Breast epithelium (tissue), 4 donors: ENCODE measurements at regions not wholly inside any gene's neighbourhood (a gene's known extent, or its start where the extent isn't known, plus 50 kb on each side); places are given as distances from the start of the nearest gene placed in this dataset.

ENCODE experiments used
- DNase-seq, 2 donors: peaks; one replicate each; pipeline ENCODE4 v3.0.0-alpha.2; 2019; ENCODE audit warnings: low spot score in 2 of 2
- H3K27ac ChIP-seq, 2 donors: fragments of 200-600 bp; sonication (generic) in 1 of 2; one replicate each; pipeline ENCODE4 v1.5.1; 2016 to 2019; ENCODE audit warnings: mild to moderate bottlenecking in 1 of 2
- H3K27me3 ChIP-seq, 2 donors: fragments of 200-600 bp; sonication (generic) in 1 of 2; one replicate each; pipeline versions ENCODE4 v1.5.1 to v1.6.0; 2017 to 2019; ENCODE audit warnings: control low read depth in 1 of 2, mild to moderate bottlenecking in 1 of 2
- H3K36me3 ChIP-seq: fragments of 200-600 bp; one replicate; pipeline ENCODE4 v1.5.1; 2019
- H3K4me1 ChIP-seq, 2 donors: fragments of 200-600 bp; sonication (generic); one replicate each; pipeline ENCODE4 v1.5.1; 2016 to 2019; ENCODE audit warnings: control low read depth in 1 of 2
- H3K4me3 ChIP-seq, 3 donors: fragments of 200-600 bp; sonication (generic); 1 replicate in 2 of 3; 2 replicates in 1 of 3; pipeline ENCODE4 v1.5.1; 2016 to 2019; ENCODE audit warnings: mild to moderate bottlenecking in 3 of 3, moderate library complexity in 2 of 3
- H3K9me3 ChIP-seq, 2 donors: fragments of 200-600 bp; sonication (generic) in 1 of 2; one replicate each; pipeline ENCODE4 v1.5.1; 2016 to 2019; ENCODE audit warnings: control low read depth in 1 of 2
- CTCF ChIP-seq, 3 donors: fragments of 450-650 bp; IDR thresholded peaks; one replicate each; pipeline ENCODE4 v1.5.1; 2016 to 2017; ENCODE audit warnings: antibody characterized with exemption in 3 of 3, mild to moderate bottlenecking in 3 of 3, moderate library complexity in 3 of 3
- POLR2A ChIP-seq: fragments of 450-650 bp; IDR thresholded peaks from one replicate; pipeline ENCODE4 v1.6.1; 2016; ENCODE audit warnings: antibody characterized with exemption, mild to moderate bottlenecking, moderate library complexity
- POLR2AphosphoS5 ChIP-seq, 3 donors: sonication (generic); formaldehyde crosslinking; IDR thresholded peaks; one replicate each; pipeline ENCODE4 v1.6.1; 2017; ENCODE audit warnings: antibody characterized with exemption in 3 of 3
- intact Hi-C: fragments of 100-400 bp; cut with DNase I; formaldehyde crosslinking; loops from one replicate; pipeline ENCODE4 v1.15.1; 2023; ENCODE audit warnings: low total_unique reads

DNA sequence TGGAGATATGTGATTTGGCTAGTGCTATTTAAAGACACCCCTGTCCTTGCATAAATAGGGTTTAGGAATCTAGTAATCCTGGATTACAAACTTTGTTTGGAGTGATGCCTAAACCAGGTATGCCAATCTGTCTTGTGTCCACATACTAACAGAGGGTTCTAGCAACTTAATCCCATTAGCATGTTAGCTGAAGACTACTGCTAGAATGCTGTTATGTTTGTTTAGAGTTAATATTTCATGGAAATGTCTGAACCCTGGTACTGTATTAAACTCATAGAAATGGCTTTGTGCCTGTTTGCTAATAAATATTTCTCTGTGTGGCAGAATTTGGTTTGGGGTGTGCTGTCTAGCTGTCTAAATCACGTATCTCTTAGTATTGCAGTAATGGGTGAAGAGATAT is 150.8 kb downstream of the PFKFB3 start:
- no peak for DNase-seq
- H3K27me3 ChIP-seq = no peaks in the 10 kb centered on the region
- H3K27ac ChIP-seq = no peak overlapping the region
- H3K4me1 ChIP-seq = no peaks in the 10 kb centered on the region
- intact Hi-C loops = no loop called here
- H3K4me3 ChIP-seq = no peak overlapping the region
- TF ChIP-seq POLR2A = no peak
- TF ChIP-seq CTCF (IDR thresholded peaks at IDR 0.05) = no peak
- no peak for TF ChIP-seq POLR2AphosphoS5 (IDR thresholded peaks at IDR 0.05)
- peaks cover 5 to 10% of the 10 kb centered on the region in 2 donors for H3K9me3 ChIP-seq
- H3K36me3 ChIP-seq = no peaks in the 10 kb centered on the region

GRCh38 chr10:6354168-6354772 is 151.5 kb downstream of the PFKFB3 start:
- Histone ChIP-seq H3K36me3 (no peaks in the 10 kb centered on the region), H3K4me3 (no peak overlapping the region), H3K27ac (no peak overlapping the region), H3K9me3 (peaks cover 5 to 10% of the 10 kb centered on the region in 2 donors), H3K4me1 (no peaks in the 10 kb centered on the region), H3K27me3 (no peaks in the 10 kb centered on the region)
- TF ChIP-seq POLR2AphosphoS5 (IDR thresholded peaks at IDR 0.05) (no peak), POLR2A (no peak), CTCF (IDR thresholded peaks at IDR 0.05) (no peak)
- intact Hi-C loops = no loop called here
- DNase-seq = no peak

- Histone ChIP-seq H3K4me3 (no peak overlapping the region), H3K9me3 (peaks cover 5 to 10% of the 10 kb centered on the region in 2 donors), H3K36me3 (no peaks in the 10 kb centered on the region), H3K27ac (no peak overlapping the region), H3K27me3 (no peaks in the 10 kb centered on the region), H3K4me1 (no peaks in the 10 kb centered on the region)
- no peak for TF ChIP-seq POLR2AphosphoS5 (IDR thresholded peaks at IDR 0.05)
- no peak for TF ChIP-seq POLR2A
- no peak for TF ChIP-seq CTCF (IDR thresholded peaks at IDR 0.05)
- intact Hi-C loops = no loop called here
- no peak for DNase-seq
Measured at GRCh38 chr10:6356280-6356793, 153.6 kb downstream of the PFKFB3 start.

DNA sequence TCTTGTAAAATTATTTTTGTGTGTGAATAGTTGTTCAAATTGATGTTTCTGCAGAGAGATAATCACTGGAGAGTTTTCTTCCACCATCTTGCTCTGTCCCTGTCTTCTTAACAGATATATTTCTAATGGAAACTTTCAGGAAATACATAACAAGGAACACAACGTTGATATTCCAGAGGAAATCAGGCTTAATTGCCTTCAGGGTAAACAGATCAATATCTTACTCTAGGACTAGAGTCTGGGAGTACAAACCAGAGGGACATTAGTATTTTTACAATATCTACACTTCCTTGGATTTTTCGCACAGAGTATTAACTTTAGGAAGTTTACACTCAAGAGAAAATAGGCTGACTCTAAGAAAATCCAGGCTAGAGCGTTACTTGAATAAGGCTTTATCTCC is 159.1 kb downstream of the PFKFB3 start:
- Histone ChIP-seq H3K4me3 (no peak overlapping the region), H3K9me3 (no peaks in the 10 kb centered on the region), H3K27ac (no peak overlapping the region), H3K36me3 (no peaks in the 10 kb centered on the region), H3K27me3 (no peaks in the 10 kb centered on the region), H3K4me1 (no peaks in the 10 kb centered on the region)
- intact Hi-C loops = no loop called here
- DNase-seq = no peak
- TF ChIP-seq POLR2A (no peak), CTCF (IDR thresholded peaks at IDR 0.05) (no peak), POLR2AphosphoS5 (IDR thresholded peaks at IDR 0.05) (no peak)

DNA sequence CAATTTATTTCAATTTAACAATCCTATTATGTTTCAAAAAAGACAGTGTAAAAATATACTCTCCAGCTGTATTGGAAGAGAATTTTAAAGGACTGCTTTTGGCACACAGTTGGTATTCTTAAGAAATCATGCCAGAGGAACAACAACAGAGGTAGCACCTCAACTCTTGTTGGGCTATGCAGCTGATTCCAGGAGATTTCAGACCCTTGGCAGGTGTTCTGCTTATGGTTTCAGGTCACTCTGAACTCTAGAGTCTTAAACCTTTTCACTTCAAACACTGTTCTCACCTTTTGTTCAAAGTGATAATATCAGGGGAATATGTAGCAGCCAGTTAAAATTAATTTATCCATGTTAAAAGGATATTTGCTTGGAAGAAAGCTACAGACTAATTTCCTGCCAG is 160.1 kb downstream of the PFKFB3 start:
- DNase-seq = no peak

More for the DNA sequence above, 160.1 kb downstream of the PFKFB3 start:
- Histone ChIP-seq H3K4me1 (no peaks in the 10 kb centered on the region), H3K27me3 (no peaks in the 10 kb centered on the region), H3K36me3 (no peaks in the 10 kb centered on the region), H3K27ac (no peak overlapping the region), H3K4me3 (no peak overlapping the region), H3K9me3 (no peaks in the 10 kb centered on the region)
- TF ChIP-seq POLR2A (no peak), POLR2AphosphoS5 (IDR thresholded peaks at IDR 0.05) (no peak), CTCF (IDR thresholded peaks at IDR 0.05) (no peak)
- intact Hi-C loops = no loop called here
